GM21515 (cell line): ENCODE measurements at regions not wholly inside any gene's neighbourhood (a gene's known extent, or its start where the extent isn't known, plus 50 kb on each side); places are given as distances from the start of the nearest gene placed in this dataset.

ENCODE experiments used
- ATAC-seq: cut with Tn5 transposase; IDR thresholded peaks from one replicate; pipeline ENCODE4 v1.9.1; 2021; ENCODE audit not compliant: unreplicated experiment

DNA sequence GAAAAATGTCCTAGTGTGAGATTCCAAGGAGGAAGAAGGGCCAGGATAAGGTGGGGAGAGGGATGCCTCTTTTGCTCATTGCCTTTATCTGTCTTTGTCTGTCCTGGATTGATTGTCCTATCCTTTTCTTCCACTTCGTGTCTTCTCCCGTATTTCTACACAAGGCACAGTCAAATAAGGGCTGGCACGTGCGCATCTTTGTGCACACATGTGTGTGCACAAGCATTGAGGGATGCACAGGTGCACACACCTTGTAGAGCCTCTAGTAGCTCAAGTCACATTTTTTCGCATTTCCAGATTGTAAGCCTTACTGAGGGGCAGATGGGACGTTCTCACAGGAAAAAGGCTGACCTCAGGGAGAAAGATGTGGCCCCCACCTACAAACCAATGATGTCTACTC lies 170.2 kb upstream of the TNP1 start:
- no peak for ATAC-seq

GRCh38 chr2:217028128-217028527 lies 168.3 kb upstream of the TNP1 start:
- ATAC-seq: no peak

DNA sequence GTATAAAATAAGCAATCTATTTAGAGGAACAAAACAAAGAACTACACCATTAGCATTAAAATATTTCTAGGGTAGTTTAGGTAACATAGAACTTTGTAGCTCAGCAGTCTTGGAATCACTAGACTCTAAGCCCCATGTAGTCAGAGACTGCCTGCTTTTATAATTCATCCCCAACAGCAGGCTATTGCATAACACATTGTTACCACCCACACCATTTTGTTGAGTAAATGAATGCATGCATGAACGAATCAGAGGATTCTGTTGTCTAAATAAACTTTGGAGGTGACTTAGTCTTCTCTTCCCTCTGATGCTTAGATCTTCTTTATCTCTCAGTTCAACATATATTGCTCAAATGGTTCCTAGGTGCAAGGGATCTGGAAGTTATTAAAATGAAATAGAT lies 167.6 kb upstream of the TNP1 start:
- ATAC-seq: no peak

DNA sequence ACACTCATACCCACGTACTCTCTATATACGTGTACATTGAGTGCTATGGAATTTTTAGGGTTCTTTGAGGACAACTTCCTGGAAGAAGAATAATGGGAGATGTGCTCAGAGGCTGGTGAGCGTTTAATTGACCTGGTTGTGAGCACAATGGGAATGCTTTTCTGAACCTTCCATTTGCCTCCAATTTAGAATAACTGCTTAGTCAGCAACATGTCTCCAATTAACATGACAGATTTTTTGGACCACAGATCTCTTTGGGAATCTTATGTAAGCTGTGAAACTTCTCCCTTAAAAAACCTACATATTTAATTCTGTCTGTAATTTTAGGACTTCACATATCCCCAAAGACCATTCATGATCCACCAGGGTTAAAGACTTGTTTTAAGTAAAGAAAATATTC lies 166.7 kb upstream of the TNP1 start:
- no peak for ATAC-seq

- no peak for ATAC-seq
These were observed 166.3 kb upstream of the TNP1 start for GRCh38 chr2:217026161-217026560.

DNA sequence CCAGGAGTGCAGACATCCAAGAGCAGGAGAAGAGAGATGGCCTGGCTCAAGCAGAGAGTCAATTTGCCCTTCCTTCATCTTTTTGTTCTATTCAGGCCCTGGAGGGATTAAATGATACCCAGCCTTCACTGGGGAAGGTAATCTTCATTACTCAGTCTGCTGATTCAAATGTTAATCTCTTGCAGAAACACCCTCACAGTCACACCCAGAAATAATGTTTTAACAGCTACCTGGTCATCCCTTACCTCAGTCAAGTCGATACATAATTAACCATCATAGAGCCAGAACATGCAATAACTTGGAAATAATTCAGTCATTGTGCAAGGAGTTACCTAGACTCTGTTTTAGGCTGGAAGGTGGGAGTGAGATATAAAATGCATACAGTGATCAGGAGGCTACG lies 163.7 kb upstream of the TNP1 start:
- no peak for ATAC-seq

DNA sequence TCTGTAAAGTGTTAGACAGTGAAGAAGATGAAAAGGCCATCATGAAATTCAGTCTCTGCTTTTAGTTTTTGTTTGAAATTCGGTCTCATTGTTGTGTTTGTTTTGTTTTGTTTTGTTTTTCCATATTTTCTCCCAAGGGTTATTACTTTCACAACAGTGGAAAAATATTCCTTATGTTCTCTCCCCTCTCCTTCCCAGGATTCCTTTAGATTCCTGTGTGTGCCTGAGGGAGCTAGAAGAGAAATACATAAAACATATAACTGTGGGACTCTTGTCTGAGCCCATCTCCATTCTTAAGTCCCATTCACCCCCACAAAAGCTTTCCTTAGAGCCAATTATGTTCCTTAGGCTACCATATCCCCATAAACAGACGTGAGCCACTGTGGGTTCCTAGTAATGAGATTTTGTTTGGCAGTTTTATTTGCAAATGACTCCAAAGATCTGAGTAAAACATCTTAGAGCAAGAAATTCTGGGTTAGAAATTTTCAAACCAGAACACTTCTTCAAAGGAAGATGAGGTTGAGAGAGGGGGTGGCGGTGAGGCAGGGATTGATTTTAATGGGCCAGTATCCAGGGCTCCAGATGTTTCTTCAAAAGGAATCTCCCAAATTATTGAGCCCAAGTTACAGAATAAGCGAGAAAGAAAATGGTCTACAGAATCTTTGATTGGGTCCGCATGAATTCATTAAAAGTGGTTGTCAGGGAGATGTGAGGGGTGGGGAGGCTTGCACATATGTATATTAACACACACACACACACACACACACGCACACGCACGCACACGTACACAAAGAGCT lies 157.8 kb upstream of the TNP1 start:
- no peak for ATAC-seq

DNA sequence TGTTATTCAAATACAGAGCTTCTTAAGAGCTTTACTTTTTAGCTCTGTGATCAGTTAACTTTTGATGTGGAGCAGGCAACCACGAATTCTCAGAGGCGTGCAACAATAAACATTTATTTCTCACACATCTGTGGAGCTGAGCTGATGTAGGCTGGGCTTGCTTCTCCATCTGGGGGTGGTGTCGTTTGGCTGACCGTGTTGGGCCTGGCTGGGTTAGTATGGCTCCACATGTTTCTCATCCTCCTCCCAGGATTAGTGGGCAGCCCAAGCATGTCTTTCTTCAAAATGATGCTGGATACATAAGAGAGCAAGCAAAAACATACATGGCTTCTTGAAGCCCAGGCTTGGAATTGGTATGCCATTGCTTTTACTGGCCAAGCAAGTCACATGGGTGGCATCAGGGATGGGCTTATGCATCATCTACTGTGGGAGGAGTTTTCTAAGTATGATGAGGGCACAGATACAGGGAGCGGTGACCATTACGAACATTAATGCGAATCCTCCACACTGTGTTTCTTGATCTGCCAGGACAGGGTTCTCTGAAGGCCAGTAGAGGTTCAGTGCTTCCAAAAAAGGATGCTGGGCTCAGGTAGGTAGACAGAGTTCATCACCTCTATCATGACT lies 157.0 kb upstream of the TNP1 start:
- ATAC-seq: no peak

GRCh38 chr2:217014328-217015105 lies 154.7 kb upstream of the TNP1 start:
- ATAC-seq: no peak

GRCh38 chr2:217013926-217014325 lies 154.1 kb upstream of the TNP1 start:
- no peak for ATAC-seq

GRCh38 chr2:217011576-217011975 lies 151.7 kb upstream of the TNP1 start:
- no peak for ATAC-seq

DNA sequence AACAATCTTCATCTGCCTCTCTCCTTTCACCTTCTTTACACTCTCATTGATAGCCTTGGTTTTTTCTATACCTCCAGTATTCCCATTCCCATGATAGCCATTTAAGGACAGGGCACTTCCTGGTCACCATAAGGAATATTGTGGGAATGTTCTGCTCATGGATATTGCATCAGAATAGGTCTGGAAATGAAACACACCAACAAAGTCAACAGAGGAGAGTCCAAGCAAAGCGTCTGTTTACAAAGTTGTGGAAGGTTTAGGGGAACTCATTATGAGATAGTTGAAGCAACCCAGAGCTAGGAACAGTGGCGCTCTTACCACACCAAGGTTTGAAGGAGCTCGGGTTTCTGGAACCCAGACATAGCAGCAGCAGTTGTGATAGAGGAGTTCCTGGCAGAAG lies 150.3 kb upstream of the TNP1 start:
- ATAC-seq: no peak

- no peak for ATAC-seq
These were observed 148.9 kb upstream of the TNP1 start for GRCh38 chr2:217008794-217009193.

GRCh38 chr2:217006217-217006616 lies 146.4 kb upstream of the TNP1 start:
- ATAC-seq: no peak

DNA sequence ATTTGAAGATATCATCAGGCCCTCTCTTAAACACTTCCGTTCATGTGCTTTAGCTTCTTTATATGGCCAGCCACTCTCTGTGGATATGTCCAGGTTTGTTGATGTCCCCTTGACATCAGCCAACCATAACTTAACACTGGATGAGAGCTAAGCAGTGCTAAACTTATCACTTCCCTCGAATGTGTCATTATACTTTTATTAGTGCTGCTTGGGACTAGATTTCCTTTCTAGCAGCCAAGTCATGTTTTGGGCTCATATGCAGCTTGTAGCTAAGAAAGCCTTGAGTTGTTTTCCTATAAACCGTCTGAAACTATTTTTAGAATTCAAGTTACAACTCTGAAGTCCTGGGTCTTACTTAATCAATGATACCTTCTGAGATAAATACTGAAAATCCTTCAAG lies 144.8 kb upstream of the TNP1 start:
- ATAC-seq: no peak

DNA sequence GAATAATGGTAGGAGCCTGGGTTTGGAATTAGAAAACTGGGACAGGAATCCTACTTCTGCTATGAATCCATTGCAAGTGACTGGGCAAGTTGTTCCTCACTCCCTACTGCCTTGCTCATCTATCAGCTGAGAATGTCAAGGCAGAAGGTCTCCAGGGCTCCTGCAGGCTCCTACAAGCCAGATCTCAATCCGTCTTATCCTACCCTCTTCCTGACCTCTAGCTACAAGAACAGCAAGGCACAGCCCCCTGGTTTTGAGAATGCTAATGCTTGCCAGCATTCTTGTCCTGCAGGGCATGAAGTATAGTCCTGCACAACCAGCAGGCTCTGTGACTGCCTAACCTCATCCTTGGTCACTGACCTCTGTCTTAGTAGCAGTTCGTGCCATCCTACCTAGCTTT lies 141.9 kb upstream of the TNP1 start:
- no peak for ATAC-seq

GRCh38 chr2:217000406-217000805 lies 140.5 kb upstream of the TNP1 start:
- no peak for ATAC-seq

DNA sequence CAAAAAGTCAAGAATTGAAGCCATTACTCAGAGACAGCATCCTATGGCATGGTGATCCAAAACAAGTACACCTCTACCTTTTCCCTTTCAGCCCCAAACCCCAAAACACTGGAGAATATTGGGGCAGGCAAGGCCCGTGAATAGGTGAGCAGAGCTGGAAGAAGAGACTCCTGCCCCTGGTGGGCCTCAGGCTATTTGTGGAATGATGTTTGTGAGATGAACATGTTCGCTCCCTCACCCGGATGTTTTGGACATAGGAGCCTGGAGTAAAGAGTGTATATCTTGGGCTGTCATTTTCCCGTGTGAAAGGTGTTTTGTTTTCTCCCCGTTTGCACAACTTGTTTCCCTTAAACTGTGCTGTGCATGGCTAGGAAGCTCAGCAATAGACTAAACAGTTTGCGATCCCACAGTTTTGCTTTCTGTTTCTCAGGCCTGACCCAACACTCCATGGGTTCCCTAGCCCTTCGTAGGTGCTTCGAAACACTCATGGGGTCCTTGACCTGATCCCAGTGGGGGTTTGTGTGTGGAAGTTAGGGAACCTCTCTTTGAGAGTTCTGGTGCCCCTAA lies 136.5 kb upstream of the TNP1 start:
- ATAC-seq: no peak

DNA sequence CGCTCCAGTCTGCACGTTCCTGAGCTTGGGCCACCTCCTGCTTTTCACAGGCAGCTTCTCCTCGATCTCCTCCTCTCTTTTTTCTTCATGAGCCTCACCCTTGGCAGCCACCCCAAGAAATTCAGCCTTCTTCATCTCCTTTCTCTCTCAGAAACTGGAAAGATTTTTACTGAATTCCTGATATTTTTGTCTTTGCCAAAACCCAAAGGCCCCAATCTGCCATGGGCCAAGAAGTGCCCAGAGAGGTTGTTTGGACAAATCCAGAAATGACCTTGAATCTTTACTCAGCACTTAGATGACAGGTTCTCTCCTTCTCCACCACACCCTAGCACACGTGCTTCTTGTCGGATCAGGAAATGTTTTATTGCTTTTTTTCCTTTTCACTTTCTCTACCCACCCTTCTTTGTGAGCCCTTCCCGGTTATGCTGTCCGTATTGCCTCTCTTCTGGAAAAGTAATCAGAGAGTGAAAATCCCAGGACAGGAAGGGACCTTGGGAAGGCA lies 134.5 kb upstream of the TNP1 start:
- no peak for ATAC-seq

DNA sequence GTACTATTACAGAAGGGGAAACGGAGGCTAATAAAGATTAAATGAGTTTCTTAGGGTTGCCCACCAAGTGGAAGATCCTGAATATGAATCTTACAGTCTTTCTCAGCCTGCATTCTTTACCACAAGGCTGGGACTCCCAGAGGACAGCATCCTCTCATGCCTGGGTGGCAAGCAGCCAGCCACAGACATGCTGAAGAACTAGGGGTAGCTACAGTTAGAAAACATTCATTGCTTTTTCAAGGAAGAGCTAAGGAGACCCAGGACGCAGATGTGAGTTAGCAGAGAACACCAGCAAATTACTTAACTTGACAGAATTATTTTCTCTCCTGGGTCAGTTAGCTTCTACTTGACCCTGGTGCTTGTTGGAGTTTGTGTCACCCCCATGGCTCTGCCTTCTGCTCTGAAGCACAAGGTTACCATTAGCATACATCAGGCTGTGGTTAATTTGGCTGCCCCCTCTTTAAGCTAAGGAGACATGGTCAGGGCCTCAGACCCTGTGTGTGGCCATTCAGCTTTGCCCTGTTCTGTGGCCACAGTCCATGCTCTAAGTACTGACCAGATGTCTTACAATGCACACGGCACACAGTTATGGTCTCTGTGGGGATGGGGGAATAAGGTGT lies 132.3 kb upstream of the TNP1 start:
- ATAC-seq: no peak

GRCh38 chr2:216991563-216991962 lies 131.7 kb upstream of the TNP1 start:
- no peak for ATAC-seq
